ENCODE measurements at regions not wholly inside any gene's neighbourhood (a gene's known extent, or its start where the extent isn't known, plus 50 kb on each side); places are given as distances from the start of the nearest gene placed in this dataset.

- TF ChIP-seq CTCF (IDR thresholded peaks at IDR 0.05) (no peak), POLR2A (IDR thresholded peaks at IDR 0.05) (no peak), POLR2AphosphoS5 (IDR thresholded peaks at IDR 0.05) (no peak)
Measured at GRCh38 chr18:40296717-40297413, 1658.2 kb upstream of the PIK3C3 start.

Measured in sigmoid colon (tissue), 4 donors.